Colonic mucosa (tissue), 4 donors: ENCODE measurements at regions not wholly inside any gene's neighbourhood (a gene's known extent, or its start where the extent isn't known, plus 50 kb on each side); places are given as distances from the start of the nearest gene placed in this dataset.

Source experiments
- DNase-seq: peaks from one replicate; pipeline ENCODE4 v3.0.0-alpha.2; 2020
- H3K27ac ChIP-seq: fragments of 200-600 bp; one replicate; pipeline ENCODE4 v1.8.0; 2021
- H3K27me3 ChIP-seq: fragments of 200-600 bp; one replicate; pipeline ENCODE4 v1.8.0; 2021
- H3K36me3 ChIP-seq: fragments of 200-600 bp; one replicate; pipeline ENCODE4 v1.8.0; 2021
- H3K4me1 ChIP-seq: fragments of 200-600 bp; one replicate; pipeline ENCODE4 v1.8.0; 2021; ENCODE audit warnings: mild to moderate bottlenecking
- H3K4me3 ChIP-seq: fragments of 200-600 bp; one replicate; pipeline ENCODE4 v1.8.0; 2021
- H3K9ac ChIP-seq, 2 donors: one replicate each; pipeline ENCODE4 v1.7.0; 2013; ENCODE audit warnings: control low read depth in 2 of 2, low read depth in 2 of 2, low read length in 2 of 2
- H3K9me3 ChIP-seq: fragments of 200-600 bp; one replicate; pipeline ENCODE4 v1.8.0; 2021
- intact Hi-C: fragments of 100-400 bp; cut with DNase I; formaldehyde crosslinking; loops from one replicate; pipeline ENCODE4 v1.14.1; 2022
- TF ChIP-seq, protein P1 (sequence below): fragments of 200-600 bp; IDR thresholded peaks from one replicate; pipeline ENCODE4 v1.8.0; 2022; ENCODE audit warnings: antibody characterized with exemption, mild to moderate bottlenecking
- donor health status: healthy.
- donor health status: DM: no; HTN: no; CAD: no.
- donor health status: DM: no; HTN: no; CAD: no.

DNA sequence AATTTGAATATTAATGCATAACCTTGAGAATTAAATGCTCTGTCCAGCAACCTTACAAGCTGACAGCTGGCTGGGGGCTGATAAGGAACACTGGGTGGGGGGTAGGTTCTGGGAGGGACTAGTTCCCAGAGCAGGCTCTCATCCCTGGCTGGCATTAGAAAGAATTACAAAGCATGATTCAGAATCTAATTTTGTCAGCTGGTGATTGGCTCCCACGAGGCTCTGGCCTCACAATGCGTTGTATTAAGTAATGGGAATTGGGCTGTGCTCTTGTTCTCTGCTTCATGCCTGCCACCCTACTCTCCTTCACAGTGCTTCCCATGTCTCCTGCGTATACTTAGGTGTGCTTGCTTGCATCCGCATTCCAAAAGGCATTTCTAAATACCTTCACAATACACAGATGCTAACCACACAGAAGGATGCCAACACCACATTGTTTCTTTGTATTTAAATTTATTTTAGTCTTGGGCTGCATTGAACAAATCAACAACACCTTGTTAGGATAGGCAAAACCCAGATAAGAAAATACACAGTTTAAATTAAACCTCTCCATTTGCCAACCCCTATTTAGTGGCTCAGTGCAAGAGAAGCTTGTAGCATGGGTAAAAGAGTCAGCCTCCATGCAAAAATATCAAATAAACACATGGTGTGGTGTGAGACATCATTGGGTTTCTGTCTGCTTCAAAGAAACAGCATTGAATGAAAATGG, 434.5 kb upstream of the JAG1 start:
- intact Hi-C loops, result no loop called here
- Histone ChIP-seq H3K27ac (no peak overlapping the region), H3K36me3 (no peaks in the 10 kb centered on the region), H3K9ac (no peak overlapping the region), H3K27me3 (no peaks in the 10 kb centered on the region), H3K4me3 (no peak overlapping the region), H3K4me1 (no peaks in the 10 kb centered on the region), H3K9me3 (no peaks in the 10 kb centered on the region)
- TF ChIP-seq, protein P1, sequence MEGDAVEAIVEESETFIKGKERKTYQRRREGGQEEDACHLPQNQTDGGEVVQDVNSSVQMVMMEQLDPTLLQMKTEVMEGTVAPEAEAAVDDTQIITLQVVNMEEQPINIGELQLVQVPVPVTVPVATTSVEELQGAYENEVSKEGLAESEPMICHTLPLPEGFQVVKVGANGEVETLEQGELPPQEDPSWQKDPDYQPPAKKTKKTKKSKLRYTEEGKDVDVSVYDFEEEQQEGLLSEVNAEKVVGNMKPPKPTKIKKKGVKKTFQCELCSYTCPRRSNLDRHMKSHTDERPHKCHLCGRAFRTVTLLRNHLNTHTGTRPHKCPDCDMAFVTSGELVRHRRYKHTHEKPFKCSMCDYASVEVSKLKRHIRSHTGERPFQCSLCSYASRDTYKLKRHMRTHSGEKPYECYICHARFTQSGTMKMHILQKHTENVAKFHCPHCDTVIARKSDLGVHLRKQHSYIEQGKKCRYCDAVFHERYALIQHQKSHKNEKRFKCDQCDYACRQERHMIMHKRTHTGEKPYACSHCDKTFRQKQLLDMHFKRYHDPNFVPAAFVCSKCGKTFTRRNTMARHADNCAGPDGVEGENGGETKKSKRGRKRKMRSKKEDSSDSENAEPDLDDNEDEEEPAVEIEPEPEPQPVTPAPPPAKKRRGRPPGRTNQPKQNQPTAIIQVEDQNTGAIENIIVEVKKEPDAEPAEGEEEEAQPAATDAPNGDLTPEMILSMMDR, result no peak
- no peak for DNase-seq

DNA sequence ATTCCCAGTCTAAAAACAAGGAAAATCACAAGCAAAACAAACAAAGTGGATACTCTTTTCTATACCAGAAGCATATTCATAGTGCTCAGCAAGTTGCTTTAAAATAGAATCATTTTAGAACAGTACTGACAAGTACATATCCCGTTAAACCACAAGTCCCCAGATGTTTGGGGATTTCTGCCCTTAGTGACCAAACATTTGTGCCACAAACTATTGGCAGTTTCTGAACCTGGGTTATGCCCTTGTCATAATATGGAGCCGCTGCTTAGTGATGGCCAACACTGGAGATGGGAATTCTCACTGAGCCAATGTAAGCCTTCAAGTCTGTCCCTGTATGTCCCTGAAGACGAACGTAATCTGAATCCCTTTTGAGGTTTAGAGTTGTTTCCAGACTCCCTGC, 436.7 kb upstream of the JAG1 start:
- no peaks in the 10 kb centered on the region for H3K27me3 ChIP-seq
- no peak overlapping the region for H3K27ac ChIP-seq
- no peak overlapping the region for H3K4me3 ChIP-seq
- H3K9me3 ChIP-seq, result no peaks in the 10 kb centered on the region
- H3K4me1 ChIP-seq, result no peaks in the 10 kb centered on the region
- no peak overlapping the region for H3K9ac ChIP-seq
- H3K36me3 ChIP-seq, result no peaks in the 10 kb centered on the region
- TF ChIP-seq, protein P1, result no peak
- no peak for DNase-seq
- intact Hi-C loops, result no loop called here

DNA sequence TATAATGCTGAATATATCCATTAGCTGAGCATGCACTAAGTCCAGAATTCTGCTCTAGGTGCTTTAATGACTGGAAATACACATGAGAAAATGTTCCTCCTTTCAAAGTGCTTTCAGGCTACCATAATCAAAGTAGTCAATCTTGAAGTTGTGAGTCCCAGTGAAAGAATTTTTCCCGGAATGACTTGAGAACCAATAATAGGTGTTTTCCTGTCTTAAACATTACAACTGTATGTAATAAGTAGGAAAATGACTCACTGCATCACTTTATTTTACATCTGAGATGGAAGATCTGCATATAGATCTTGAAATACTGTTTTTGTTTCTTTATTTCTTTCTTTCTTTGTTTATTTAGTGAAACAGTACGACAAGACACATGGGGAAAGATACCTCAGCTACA, 437.4 kb upstream of the JAG1 start:
- Histone ChIP-seq H3K9ac (no peak overlapping the region), H3K9me3 (no peaks in the 10 kb centered on the region), H3K27me3 (no peaks in the 10 kb centered on the region), H3K4me3 (no peak overlapping the region), H3K4me1 (no peaks in the 10 kb centered on the region), H3K36me3 (no peaks in the 10 kb centered on the region), H3K27ac (no peak overlapping the region)
- TF ChIP-seq, protein P1, result no peak
- intact Hi-C loops, result no loop called here
- DNase-seq, result no peak

DNA sequence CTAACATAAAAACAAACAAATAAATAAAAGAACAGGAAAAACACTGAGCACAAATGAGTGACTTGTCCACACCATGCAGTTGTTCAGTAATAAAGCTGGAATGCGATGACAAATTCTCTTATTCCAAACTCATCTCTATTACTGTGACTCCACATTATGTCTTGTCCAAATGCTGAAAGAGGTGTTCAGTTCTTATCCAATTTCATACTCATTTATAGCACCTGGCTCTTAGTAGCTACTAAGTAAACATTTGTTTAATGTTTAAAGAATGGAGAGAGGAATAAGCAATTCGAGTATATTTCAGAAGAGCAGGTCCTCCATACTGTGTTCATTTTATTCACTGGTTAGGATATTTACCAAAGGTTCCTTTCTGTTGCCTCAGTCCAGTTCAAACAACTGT, 439.0 kb upstream of the JAG1 start:
- Histone ChIP-seq H3K27ac (no peak overlapping the region), H3K9ac (no peak overlapping the region), H3K27me3 (no peaks in the 10 kb centered on the region), H3K4me1 (no peaks in the 10 kb centered on the region), H3K4me3 (no peak overlapping the region), H3K9me3 (no peaks in the 10 kb centered on the region), H3K36me3 (no peaks in the 10 kb centered on the region)
- TF ChIP-seq, protein P1, result no peak
- DNase-seq, result no peak
- intact Hi-C loops, result no loop called here

DNA sequence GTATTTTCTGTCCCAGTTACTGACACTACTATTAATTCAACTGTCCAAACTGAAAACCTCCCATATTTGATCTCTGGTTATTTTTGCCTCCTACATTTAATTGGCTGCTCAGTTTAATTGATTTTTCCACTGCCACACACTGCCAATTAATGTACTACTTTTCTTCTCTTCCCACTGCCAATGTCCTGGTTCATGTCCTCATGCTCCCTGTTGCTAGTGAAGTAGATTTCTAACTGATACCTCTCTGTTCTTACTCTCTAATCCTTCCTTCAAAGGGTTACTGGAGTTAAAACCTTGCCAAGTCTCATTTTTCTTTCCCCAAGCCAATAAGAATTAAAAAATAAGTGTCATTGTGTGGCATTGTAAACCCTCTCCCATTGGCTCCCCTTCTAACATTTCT, 440.6 kb upstream of the JAG1 start:
- DNase-seq, result no peak
- Histone ChIP-seq H3K4me1 (no peaks in the 10 kb centered on the region), H3K27me3 (no peaks in the 10 kb centered on the region), H3K4me3 (no peak overlapping the region), H3K36me3 (no peaks in the 10 kb centered on the region), H3K9ac (no peak overlapping the region), H3K27ac (no peak overlapping the region), H3K9me3 (no peaks in the 10 kb centered on the region)
- TF ChIP-seq, protein P1, result no peak
- intact Hi-C loops, result no loop called here
